ENCODE measurements at regions not wholly inside any gene's neighbourhood (a gene's known extent, or its start where the extent isn't known, plus 50 kb on each side); places are given as distances from the start of the nearest gene placed in this dataset.
"Not testable (repeated sequence)": the region's sequence is repeated elsewhere in the genome, so short reads cannot be mapped to it uniquely, and the experiment has no call there.

- intact Hi-C loops (cut with DNase I, micrococcal nuclease): no loop called here
These were observed 86.8 kb downstream of the NDUFA12 start for GRCh38 chr12:94916663-94917062.

GRCh38 chr12:94909663-94910062, 93.8 kb downstream of the NDUFA12 start:
- no peak for DNase-seq
- Histone ChIP-seq H3K4me3 (no peak overlapping the region), H3K9me3 (peaks cover 12% of the 10 kb centered on the region), H3K36me3 (ENCODE audit: low read depth) (no peaks in the 10 kb centered on the region), H3K4me1 (ENCODE audit: low read depth) (no peaks in the 10 kb centered on the region)
- intact Hi-C loops (cut with DNase I, micrococcal nuclease): no loop called here
- no peak for ATAC-seq
- TF ChIP-seq CTCF (IDR thresholded peaks at IDR 0.05): no peak

More at GRCh38 chr12:94916663-94917062, 86.8 kb downstream of the NDUFA12 start:
- ATAC-seq (no peak), DNase-seq (no peak)
- no peaks in the 10 kb centered on the region for H3K36me3 ChIP-seq (ENCODE audit: low read depth)
- no peak for TF ChIP-seq CTCF (IDR thresholded peaks at IDR 0.05)
- H3K9me3 ChIP-seq: no peaks in the 10 kb centered on the region
- no peak overlapping the region for H3K4me3 ChIP-seq
- no peaks in the 10 kb centered on the region for H3K4me1 ChIP-seq (ENCODE audit: low read depth)

GRCh38 chr12:94905749-94906148, 97.7 kb downstream of the NDUFA12 start:
- ATAC-seq; H3K4me3 ChIP-seq; H3K36me3 ChIP-seq (ENCODE audit: low read depth); intact Hi-C loops (cut with DNase I, micrococcal nuclease); DNase-seq; H3K4me1 ChIP-seq (ENCODE audit: low read depth): not testable (repeated sequence)
- H3K9me3 ChIP-seq: peaks cover 12% of the 10 kb centered on the region

- no peak overlapping the region for H3K4me3 ChIP-seq
- intact Hi-C loops (cut with DNase I, micrococcal nuclease): no loop called here
- DNase-seq (no peak), ATAC-seq (no peak)
- peaks cover 6% of the 10 kb centered on the region for H3K9me3 ChIP-seq
- no peak for TF ChIP-seq CTCF (IDR thresholded peaks at IDR 0.05)
- no peaks in the 10 kb centered on the region for H3K4me1 ChIP-seq (ENCODE audit: low read depth)
- no peaks in the 10 kb centered on the region for H3K36me3 ChIP-seq (ENCODE audit: low read depth)
These were observed 103.0 kb downstream of the NDUFA12 start for GRCh38 chr12:94900496-94900895.

GRCh38 chr12:94898388-94898787, 105.1 kb downstream of the NDUFA12 start:
- TF ChIP-seq CTCF (IDR thresholded peaks at IDR 0.05): no peak
- H3K36me3 ChIP-seq (ENCODE audit: low read depth): no peaks in the 10 kb centered on the region
- intact Hi-C loops (cut with DNase I, micrococcal nuclease): no loop called here
- no peak for DNase-seq
- H3K4me3 ChIP-seq: no peak overlapping the region
- no peak for ATAC-seq
- no peaks in the 10 kb centered on the region for H3K4me1 ChIP-seq (ENCODE audit: low read depth)
- no peaks in the 10 kb centered on the region for H3K9me3 ChIP-seq

GRCh38 chr12:94892544-94893267, 110.8 kb downstream of the NDUFA12 start:
- TF ChIP-seq CTCF (IDR thresholded peaks at IDR 0.05): no peak
- intact Hi-C loops (cut with DNase I, micrococcal nuclease): no loop called here
- H3K4me1 ChIP-seq (ENCODE audit: low read depth): no peaks in the 10 kb centered on the region
- H3K36me3 ChIP-seq (ENCODE audit: low read depth): no peaks in the 10 kb centered on the region
- H3K4me3 ChIP-seq: no peak overlapping the region
- no peak for ATAC-seq
- no peaks in the 10 kb centered on the region for H3K9me3 ChIP-seq
- no peak for DNase-seq
